GM12874 (cell line): ENCODE measurements at regions not wholly inside any gene's neighbourhood (a gene's known extent, or its start where the extent isn't known, plus 50 kb on each side); places are given as distances from the start of the nearest gene placed in this dataset.

ENCODE experiments used
- CTCF ChIP-seq: IDR thresholded peaks from 2 replicates; pipeline ENCODE4 v1.5.1; 2011; ENCODE audit warnings: low read depth, mild to moderate bottlenecking, control low read depth, low read length, moderate library complexity; ENCODE audit not compliant: insufficient read depth

DNA sequence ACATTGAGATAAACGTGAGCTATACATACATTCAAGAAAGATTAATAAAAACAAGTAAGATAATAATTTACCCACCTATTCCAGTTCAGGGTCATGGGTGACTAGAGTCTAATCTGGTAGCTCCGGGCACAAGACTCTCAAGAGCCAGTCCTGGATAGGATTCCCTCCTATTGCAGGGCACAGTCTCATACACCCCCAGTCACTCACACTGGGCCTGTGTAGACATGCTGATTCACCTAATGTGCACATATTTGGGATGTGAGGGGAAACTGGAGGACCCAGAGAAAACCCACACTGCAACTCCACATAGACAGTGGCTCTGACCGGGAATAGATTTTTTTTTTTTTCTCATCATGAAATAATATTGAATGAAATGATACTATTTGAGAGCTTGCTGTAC, 81.5 kb upstream of the THUMPD2 start:
- TF ChIP-seq CTCF = no peak

GRCh38 chr2:39858677-39859076, 79.6 kb upstream of the THUMPD2 start:
- no peak for TF ChIP-seq CTCF

DNA sequence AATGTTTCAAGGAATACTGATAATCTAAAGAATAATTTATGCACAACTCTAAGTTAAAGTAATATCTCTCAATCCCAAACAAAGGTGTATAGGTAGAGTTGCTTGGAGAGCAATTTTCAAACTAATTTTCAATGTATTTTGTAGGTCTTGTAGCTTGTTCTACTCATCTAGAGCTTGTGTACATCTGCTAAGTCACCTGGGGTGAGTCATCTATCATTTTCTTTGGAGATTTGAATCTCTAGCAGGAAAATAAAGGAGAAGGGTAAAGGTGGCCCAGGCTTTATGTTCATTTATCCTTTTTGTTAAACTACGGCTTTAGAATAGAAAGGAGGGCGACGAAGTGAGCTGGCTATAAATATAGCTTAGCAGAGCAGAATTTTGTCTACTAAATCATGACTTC, 76.8 kb upstream of the THUMPD2 start:
- no peak for TF ChIP-seq CTCF

GRCh38 chr2:39854771-39855170, 75.7 kb upstream of the THUMPD2 start:
- TF ChIP-seq CTCF = no peak

- TF ChIP-seq CTCF = no peak
Measured at GRCh38 chr2:39852831-39853230, 73.8 kb upstream of the THUMPD2 start.

DNA sequence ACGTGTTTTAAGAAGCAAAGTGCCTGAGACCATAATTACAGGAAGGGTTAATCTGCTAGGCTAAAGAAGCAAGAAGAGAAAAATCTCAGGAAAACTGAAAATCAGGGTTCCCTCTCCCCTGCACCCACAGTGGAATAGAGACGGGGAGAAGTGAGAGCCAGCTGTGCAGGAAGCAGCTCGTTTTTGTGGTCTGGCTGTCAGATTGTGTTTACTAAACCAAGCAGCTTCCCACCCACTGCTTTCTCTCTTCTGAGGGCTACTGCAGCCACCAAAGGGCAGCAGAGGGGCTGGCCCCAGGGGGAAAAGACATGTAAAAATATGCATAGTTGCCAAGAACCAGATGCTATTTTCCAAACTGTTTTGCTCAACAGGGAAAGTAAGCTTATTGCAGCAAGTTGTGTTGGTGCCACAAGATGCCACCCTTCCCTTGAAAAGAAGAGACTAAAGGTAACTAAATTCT, 72.6 kb upstream of the THUMPD2 start:
- TF ChIP-seq CTCF = no peak

DNA sequence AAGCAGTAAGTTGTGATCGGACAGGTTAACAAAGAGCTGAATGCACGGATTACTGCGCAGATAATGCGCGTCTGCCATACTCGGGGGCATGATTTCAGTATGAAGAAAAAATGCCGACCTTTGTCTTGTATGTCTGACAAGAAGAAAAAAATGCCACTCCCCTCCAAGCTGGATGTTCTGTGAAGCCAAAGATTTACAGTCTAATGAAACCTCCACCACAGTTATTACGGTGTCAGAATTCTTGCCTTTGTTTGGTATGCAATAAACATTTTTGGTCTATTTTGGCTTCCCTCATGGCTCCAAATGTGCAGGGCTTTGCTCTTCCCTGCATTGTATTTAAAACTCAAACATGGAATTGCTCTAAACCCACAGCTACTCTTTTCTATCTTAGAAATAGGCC, 72.2 kb upstream of the THUMPD2 start:
- TF ChIP-seq CTCF = no peak

DNA sequence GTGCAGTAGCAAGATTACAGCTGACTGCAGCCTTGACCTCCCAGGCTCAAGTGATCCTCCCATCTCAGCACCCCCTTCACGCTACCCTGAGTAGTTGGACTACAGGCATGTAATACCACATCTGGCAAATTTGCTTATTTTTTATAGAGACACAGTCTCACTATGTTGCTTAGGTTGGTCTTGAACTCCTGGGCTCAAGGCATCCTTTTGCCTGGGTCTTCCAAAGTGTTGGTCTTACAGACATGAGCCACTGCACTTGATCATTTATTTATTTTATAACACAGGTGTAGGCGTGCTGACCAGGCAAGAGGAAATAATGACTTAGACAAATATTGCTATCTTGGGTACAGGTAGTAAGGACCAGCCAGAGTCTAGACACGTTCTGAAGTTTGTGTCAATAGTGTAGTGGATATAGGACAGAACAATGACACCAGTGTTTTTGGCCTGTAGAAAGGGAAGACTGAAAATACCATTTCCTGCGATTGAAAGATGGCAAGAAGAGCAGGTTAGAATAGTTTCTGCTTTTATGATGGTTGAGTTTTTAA, 71.0 kb upstream of the THUMPD2 start:
- no peak for TF ChIP-seq CTCF
